SK-N-SH (cell line): ENCODE measurements at regions not wholly inside any gene's neighbourhood (a gene's known extent, or its start where the extent isn't known, plus 50 kb on each side); places are given as distances from the start of the nearest gene placed in this dataset.

Source experiments
- CHD2 ChIP-seq: fragments of 150-350 bp; IDR thresholded peaks from 2 replicates; pipeline ENCODE4 v1.6.1; 2018; ENCODE audit warnings: low read length; ENCODE audit not compliant: partially characterized antibody
- FOXM1 ChIP-seq: IDR thresholded peaks from 2 replicates; pipeline ENCODE4 v1.4.0; 2012; ENCODE audit warnings: low read depth, mild to moderate bottlenecking
- TF ChIP-seq, protein P1 (sequence below): IDR thresholded peaks from 2 replicates; pipeline ENCODE4 v1.4.0; 2012; ENCODE audit warnings: low read depth

DNA sequence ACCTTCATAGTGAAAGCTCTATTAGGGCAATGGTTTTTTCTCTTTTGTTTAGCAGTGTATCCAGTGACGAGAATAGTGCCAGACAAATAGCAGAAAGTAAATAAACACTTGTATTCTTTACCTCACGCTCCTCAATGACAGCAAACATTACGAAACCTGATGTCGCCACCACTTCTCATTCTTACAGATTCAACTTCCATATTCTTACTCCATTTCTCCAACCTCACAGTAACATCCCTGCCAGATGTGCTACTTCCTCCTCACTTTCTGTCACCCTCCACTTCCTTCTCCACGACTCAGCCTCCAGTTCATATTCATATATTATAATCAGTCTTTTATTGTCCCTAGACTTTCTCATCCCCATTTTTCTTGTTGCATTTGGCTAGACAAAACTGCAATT, 1956.2 kb upstream of the AGA start:
- TF ChIP-seq FOXM1, result no peak
- TF ChIP-seq CHD2, result no peak
- TF ChIP-seq, protein P1, sequence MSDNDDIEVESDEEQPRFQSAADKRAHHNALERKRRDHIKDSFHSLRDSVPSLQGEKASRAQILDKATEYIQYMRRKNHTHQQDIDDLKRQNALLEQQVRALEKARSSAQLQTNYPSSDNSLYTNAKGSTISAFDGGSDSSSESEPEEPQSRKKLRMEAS, result no peak
